ENCODE measurements at regions not wholly inside any gene's neighbourhood (a gene's known extent, or its start where the extent isn't known, plus 50 kb on each side); places are given as distances from the start of the nearest gene placed in this dataset.

DNA sequence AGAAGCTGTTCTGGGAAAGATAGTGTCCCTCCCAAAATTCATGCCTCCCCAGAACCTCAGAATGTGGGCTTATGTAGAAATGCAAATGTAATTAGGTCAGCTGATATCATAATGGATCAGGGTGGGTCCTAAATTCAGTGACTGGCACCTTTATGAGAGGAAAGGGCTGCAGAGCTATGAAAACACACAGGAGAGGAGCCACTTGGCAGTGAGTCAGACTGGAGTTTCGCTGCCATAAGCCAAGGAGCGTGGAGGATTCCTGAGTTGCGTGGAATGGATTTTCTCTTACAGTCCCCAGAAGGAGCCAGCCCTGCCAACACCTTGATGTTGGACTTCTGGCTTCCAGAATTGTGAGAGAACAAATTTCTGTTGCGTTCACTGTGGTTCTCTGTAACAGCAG lies 249.8 kb upstream of the PMEPA1 start:
- no peak for TF ChIP-seq POLR2AphosphoS5 (IDR thresholded peaks at IDR 0.05; ENCODE audit: low read depth)
- TF ChIP-seq GABPA (IDR thresholded peaks at IDR 0.05; ENCODE audit: low read depth) = no peak
- TF ChIP-seq, protein P1, sequence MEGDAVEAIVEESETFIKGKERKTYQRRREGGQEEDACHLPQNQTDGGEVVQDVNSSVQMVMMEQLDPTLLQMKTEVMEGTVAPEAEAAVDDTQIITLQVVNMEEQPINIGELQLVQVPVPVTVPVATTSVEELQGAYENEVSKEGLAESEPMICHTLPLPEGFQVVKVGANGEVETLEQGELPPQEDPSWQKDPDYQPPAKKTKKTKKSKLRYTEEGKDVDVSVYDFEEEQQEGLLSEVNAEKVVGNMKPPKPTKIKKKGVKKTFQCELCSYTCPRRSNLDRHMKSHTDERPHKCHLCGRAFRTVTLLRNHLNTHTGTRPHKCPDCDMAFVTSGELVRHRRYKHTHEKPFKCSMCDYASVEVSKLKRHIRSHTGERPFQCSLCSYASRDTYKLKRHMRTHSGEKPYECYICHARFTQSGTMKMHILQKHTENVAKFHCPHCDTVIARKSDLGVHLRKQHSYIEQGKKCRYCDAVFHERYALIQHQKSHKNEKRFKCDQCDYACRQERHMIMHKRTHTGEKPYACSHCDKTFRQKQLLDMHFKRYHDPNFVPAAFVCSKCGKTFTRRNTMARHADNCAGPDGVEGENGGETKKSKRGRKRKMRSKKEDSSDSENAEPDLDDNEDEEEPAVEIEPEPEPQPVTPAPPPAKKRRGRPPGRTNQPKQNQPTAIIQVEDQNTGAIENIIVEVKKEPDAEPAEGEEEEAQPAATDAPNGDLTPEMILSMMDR (IDR thresholded peaks at IDR 0.05; ENCODE audit: insufficient read depth, low read length) = no peak
- no peak for TF ChIP-seq SPI1 (IDR thresholded peaks at IDR 0.05; ENCODE audit: borderline replicate concordance, low read depth)
